ENCODE measurements at regions not wholly inside any gene's neighbourhood (a gene's known extent, or its start where the extent isn't known, plus 50 kb on each side); places are given as distances from the start of the nearest gene placed in this dataset.
A peak's percentile ranks its signal among the peaks of the same experiment; 100 is the strongest.
"Not testable (repeated sequence)": the region's sequence is repeated elsewhere in the genome, so short reads cannot be mapped to it uniquely, and the experiment has no call there.

- no peak for DNase-seq
Observed at GRCh38 chr11:100584201-100584985, 102.7 kb upstream of the ARHGAP42 start.

- DNase-seq = no peak
Observed at GRCh38 chr11:100585728-100586127, 101.4 kb upstream of the ARHGAP42 start.

- no peak for DNase-seq
Observed at GRCh38 chr11:100586361-100587101, 100.6 kb upstream of the ARHGAP42 start.

GRCh38 chr11:100592619-100593260, 94.3 kb upstream of the ARHGAP42 start:
- DNase-seq = no peak

- DNase-seq = no peak
Observed at GRCh38 chr11:100593291-100593690, 93.8 kb upstream of the ARHGAP42 start.

- DNase-seq = no peak
Observed at GRCh38 chr11:100594320-100594719, 92.8 kb upstream of the ARHGAP42 start.

GRCh38 chr11:100600941-100601340, 86.1 kb upstream of the ARHGAP42 start:
- no peak for DNase-seq

- no peak for DNase-seq
Observed at GRCh38 chr11:100602716-100603115, 84.4 kb upstream of the ARHGAP42 start.

- DNase-seq = not testable (repeated sequence)
Observed at GRCh38 chr11:100607761-100608160, 79.3 kb upstream of the ARHGAP42 start.

- DNase-seq = no peak
Observed at GRCh38 chr11:100612766-100613165, 74.3 kb upstream of the ARHGAP42 start.

- DNase-seq = no peak
Observed at GRCh38 chr11:100618914-100619313, 68.2 kb upstream of the ARHGAP42 start.

GRCh38 chr11:100619484-100619883, 67.6 kb upstream of the ARHGAP42 start:
- DNase-seq = no peak

GRCh38 chr11:100622404-100622803, 64.7 kb upstream of the ARHGAP42 start:
- DNase-seq = no peak

GRCh38 chr11:100624346-100624745, 62.7 kb upstream of the ARHGAP42 start:
- DNase-seq = peak; percentile 13

GRCh38 chr11:100625041-100625440, 62.0 kb upstream of the ARHGAP42 start:
- DNase-seq = no peak

- no peak for DNase-seq
Observed at GRCh38 chr11:100629671-100630070, 57.4 kb upstream of the ARHGAP42 start.

- no peak for DNase-seq
Observed at GRCh38 chr11:100630898-100631297, 56.2 kb upstream of the ARHGAP42 start.

- DNase-seq = no peak
Observed at GRCh38 chr11:100631316-100631715, 55.8 kb upstream of the ARHGAP42 start.

GRCh38 chr11:100632941-100633452, 54.1 kb upstream of the ARHGAP42 start:
- no peak for DNase-seq

- no peak for DNase-seq
Observed at GRCh38 chr11:100635194-100635593, 51.9 kb upstream of the ARHGAP42 start.

GRCh38 chr11:100636536-100636935, 50.6 kb upstream of the ARHGAP42 start:
- no peak for DNase-seq

All from kidney glomerular epithelial cell (primary cell).